GM18951 (cell line): ENCODE measurements at regions not wholly inside any gene's neighbourhood (a gene's known extent, or its start where the extent isn't known, plus 50 kb on each side); places are given as distances from the start of the nearest gene placed in this dataset.
"Not testable (repeated sequence)": the region's sequence is repeated elsewhere in the genome, so short reads cannot be mapped to it uniquely, and the experiment has no call there.

Experiments used
- POLR2A ChIP-seq: IDR thresholded peaks from 4 replicates; pipeline ENCODE4 v1.6.1; 2011; ENCODE audit warnings: mild to moderate bottlenecking; ENCODE audit not compliant: insufficient read length, insufficient read depth; ENCODE audit errors: extremely low read depth
- in situ Hi-C: fragments of 300-500 bp; cut with MboI; formaldehyde crosslinking; loops from one replicate; pipeline ENCODE4 v1.12.0; 2022; ENCODE audit warnings: low sequenced_read_pairs, mixed read lengths, inconsistent platforms; ENCODE audit not compliant: unreplicated experiment

GRCh38 chr7:81209059-81209458 is 290.2 kb upstream of the SEMA3C start:
- no peak for TF ChIP-seq POLR2A
- in situ Hi-C loops, result no loop called here

- in situ Hi-C loops, result no loop called here
- TF ChIP-seq POLR2A, result no peak
Observed at GRCh38 chr7:81207801-81208200, 288.9 kb upstream of the SEMA3C start.

- in situ Hi-C loops, result no loop called here
Observed at GRCh38 chr7:81206667-81207360, 288.0 kb upstream of the SEMA3C start.

GRCh38 chr7:81206217-81206616 is 287.4 kb upstream of the SEMA3C start:
- in situ Hi-C loops, result no loop called here
- no peak for TF ChIP-seq POLR2A

More at GRCh38 chr7:81206667-81207360, 288.0 kb upstream of the SEMA3C start:
- TF ChIP-seq POLR2A, result no peak

- in situ Hi-C loops, result no loop called here
- no peak for TF ChIP-seq POLR2A
Observed at GRCh38 chr7:81201188-81201587, 282.3 kb upstream of the SEMA3C start.

- TF ChIP-seq POLR2A, result no peak
- in situ Hi-C loops, result no loop called here
Observed at GRCh38 chr7:81198766-81199165, 279.9 kb upstream of the SEMA3C start.

GRCh38 chr7:81197266-81197665 is 278.4 kb upstream of the SEMA3C start:
- no peak for TF ChIP-seq POLR2A
- in situ Hi-C loops, result no loop called here

GRCh38 chr7:81195033-81195432 is 276.2 kb upstream of the SEMA3C start:
- in situ Hi-C loops, result no loop called here
- no peak for TF ChIP-seq POLR2A

GRCh38 chr7:81190997-81191768 is 272.3 kb upstream of the SEMA3C start:
- in situ Hi-C loops, result no loop called here
- TF ChIP-seq POLR2A, result no peak

- in situ Hi-C loops, result no loop called here
Observed at GRCh38 chr7:81187753-81188152, 268.9 kb upstream of the SEMA3C start.

GRCh38 chr7:81186691-81187090 is 267.8 kb upstream of the SEMA3C start:
- in situ Hi-C loops, result no loop called here

More at GRCh38 chr7:81187753-81188152, 268.9 kb upstream of the SEMA3C start:
- TF ChIP-seq POLR2A, result no peak

GRCh38 chr7:81185072-81185471 is 266.2 kb upstream of the SEMA3C start:
- in situ Hi-C loops, result no loop called here
- TF ChIP-seq POLR2A, result no peak

More at GRCh38 chr7:81186691-81187090, 267.8 kb upstream of the SEMA3C start:
- no peak for TF ChIP-seq POLR2A

- in situ Hi-C loops, result no loop called here
- TF ChIP-seq POLR2A, result no peak
Observed at GRCh38 chr7:81183326-81183725, 264.5 kb upstream of the SEMA3C start.

- in situ Hi-C loops, result not testable (repeated sequence)
Observed at GRCh38 chr7:81182056-81182455, 263.2 kb upstream of the SEMA3C start.

GRCh38 chr7:81181066-81181465 is 262.2 kb upstream of the SEMA3C start:
- TF ChIP-seq POLR2A, result no peak
- in situ Hi-C loops, result no loop called here
